GM21390 (cell line): ENCODE measurements at regions not wholly inside any gene's neighbourhood (a gene's known extent, or its start where the extent isn't known, plus 50 kb on each side); places are given as distances from the start of the nearest gene placed in this dataset.

Experiments used
- ATAC-seq: cut with Tn5 transposase; IDR thresholded peaks from one replicate; pipeline ENCODE4 v1.9.1; 2021; ENCODE audit not compliant: unreplicated experiment

GRCh38 chr1:175865041-175865766 lies 121.8 kb upstream of the TNR start:
- ATAC-seq, result no peak

GRCh38 chr1:175864625-175865024 lies 121.2 kb upstream of the TNR start:
- ATAC-seq, result no peak

DNA sequence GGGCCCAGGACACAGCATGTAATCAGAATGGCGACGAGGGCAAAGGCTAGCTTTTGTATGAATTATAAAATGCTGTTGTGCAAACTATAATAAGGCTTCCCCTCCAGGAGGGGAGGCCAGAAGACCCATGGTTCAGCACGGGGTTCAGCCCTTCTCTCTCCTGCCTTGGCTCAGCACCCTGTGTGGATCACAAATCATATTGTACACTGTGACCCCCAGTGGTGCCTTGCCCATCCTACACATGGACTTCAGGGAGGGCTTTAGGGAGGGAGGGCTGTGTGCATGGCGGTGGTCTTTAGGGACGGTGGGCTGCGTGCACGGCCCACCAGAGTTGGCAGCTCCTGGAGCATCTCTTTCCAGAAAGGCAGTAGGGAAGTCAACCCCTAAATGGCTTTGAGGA lies 120.8 kb upstream of the TNR start:
- ATAC-seq, result no peak

GRCh38 chr1:175863299-175864050 lies 120.1 kb upstream of the TNR start:
- no peak for ATAC-seq

GRCh38 chr1:175862408-175862807 lies 119.0 kb upstream of the TNR start:
- no peak for ATAC-seq

GRCh38 chr1:175861626-175862367 lies 118.4 kb upstream of the TNR start:
- no peak for ATAC-seq

GRCh38 chr1:175857756-175858155 lies 114.4 kb upstream of the TNR start:
- ATAC-seq, result no peak

- ATAC-seq, result no peak
Measured at GRCh38 chr1:175853681-175854080, 110.3 kb upstream of the TNR start.

- no peak for ATAC-seq
Measured at GRCh38 chr1:175851749-175852148, 108.4 kb upstream of the TNR start.

GRCh38 chr1:175848329-175848728 lies 104.9 kb upstream of the TNR start:
- no peak for ATAC-seq

- ATAC-seq, result no peak
Measured at GRCh38 chr1:175845985-175846384, 102.6 kb upstream of the TNR start.

GRCh38 chr1:175845338-175845737 lies 101.9 kb upstream of the TNR start:
- ATAC-seq, result no peak

DNA sequence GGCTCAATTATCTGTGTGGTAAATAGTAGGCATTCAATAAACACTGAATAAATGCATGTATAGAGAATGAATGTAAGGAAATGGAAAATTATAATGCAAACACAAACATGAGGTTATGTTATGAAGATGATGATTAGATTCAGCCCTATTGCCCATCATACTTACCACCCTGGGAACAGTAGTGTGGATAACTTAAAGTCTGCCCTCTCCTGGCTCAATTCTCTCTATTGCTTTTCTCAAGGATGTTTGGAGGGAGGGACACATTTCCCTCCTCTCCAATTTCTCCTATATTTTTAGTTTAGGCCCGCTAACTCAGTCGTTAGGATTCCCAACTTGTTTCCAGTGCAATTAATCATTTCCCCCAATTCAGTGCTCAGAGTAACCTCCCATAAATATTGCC lies 101.5 kb upstream of the TNR start:
- ATAC-seq, result no peak

DNA sequence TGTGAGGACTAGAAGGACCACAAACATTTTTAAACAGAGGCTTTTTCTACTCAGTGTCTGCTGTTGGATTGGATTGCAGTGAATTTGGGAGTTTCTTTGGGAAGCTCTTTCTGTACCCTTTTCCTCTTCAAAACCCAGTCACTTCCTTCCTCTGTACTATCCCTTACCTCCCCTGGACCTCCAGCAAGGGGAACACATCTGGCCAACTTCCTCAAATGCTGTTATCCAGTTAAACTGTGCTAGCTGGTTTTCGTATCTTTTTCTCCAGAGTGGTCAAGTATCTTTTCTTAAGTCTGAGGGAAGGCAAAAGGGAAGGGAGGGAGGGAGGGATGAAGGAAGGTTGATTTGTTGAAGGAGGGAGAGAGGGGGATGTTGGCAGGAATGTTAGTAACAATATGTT lies 99.2 kb upstream of the TNR start:
- ATAC-seq, result no peak

DNA sequence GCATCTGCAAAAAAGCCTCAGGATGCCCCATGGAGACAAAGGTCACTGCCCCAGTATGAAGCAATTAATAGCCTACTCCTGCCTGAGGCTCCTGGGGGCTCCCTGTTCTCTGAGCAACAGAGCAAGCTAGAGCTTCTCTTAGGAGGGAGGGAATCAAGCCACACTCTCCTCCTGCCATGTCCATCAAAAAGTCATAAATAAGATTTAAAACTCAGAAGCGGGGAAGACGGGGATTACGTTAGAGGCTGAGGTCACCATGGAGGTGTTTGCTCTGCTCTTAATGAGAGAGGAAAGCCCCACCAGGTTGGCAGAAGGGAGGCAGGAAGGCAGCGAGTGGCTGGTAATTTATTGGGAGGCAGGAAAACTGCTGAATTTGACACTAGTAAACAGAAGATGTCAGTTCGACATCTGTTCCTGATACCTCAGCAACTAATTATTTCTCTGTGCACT lies 98.4 kb upstream of the TNR start:
- no peak for ATAC-seq

- ATAC-seq, result no peak
Measured at GRCh38 chr1:175840787-175841186, 97.4 kb upstream of the TNR start.

DNA sequence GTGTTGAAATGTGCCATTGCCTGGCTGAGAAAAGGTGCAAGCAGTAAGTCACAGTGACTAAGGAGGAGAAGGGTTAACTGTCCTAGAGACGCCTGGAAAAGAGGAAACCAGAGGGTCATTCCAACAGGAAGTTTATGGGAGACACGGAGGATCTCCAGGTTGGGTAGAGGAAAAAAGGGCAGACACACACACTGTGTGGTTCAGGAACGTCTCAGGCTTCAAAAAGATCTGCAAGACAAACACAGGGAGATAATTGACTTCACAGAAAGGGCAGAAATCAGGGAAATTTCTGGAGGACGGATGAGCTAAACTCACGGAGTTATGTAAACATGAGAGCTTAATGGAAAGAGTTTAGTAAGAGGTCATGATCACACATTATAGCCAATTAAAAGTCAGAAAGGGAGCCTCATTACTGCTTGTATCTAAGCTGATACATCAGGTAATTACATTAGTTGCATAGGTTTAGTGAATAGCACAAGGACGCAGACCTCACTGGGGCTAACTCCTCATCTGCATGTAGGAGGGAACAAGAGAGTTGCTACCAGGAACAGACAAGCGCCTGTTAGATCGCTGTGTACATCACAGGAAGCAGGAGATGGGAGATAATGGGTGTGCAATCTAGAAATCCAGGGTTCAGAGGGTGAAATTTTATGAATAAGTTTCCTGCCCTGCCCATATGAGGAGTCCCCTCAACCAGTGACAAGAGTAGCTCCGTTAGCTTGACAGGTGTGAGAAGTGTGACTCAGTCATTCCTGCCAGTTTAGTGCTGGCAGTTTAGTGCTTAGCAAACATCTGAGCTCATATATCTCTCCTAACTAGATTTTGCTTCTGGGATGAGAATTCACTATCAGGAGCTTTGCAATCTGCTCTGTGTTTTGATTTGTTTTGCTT lies 96.6 kb upstream of the TNR start:
- ATAC-seq, result no peak

DNA sequence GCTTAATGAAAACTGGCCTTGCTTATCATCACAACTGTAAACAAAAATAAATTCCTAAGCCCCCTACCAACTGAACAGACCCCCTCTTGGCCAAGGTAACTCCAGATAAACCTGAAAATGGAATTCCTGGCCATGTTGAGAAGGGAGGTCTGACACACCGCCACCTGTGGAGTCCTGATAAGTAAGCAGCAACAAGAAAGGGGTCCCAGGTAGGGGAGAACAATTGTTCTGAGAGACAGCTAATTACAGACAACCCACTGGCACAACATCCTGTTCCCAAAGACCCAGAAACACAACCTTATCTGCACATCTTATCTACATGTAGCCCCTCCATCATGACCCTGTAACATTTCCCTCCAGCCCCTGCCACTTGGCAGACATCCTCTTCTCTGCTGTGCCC lies 91.2 kb upstream of the TNR start:
- ATAC-seq, result no peak

DNA sequence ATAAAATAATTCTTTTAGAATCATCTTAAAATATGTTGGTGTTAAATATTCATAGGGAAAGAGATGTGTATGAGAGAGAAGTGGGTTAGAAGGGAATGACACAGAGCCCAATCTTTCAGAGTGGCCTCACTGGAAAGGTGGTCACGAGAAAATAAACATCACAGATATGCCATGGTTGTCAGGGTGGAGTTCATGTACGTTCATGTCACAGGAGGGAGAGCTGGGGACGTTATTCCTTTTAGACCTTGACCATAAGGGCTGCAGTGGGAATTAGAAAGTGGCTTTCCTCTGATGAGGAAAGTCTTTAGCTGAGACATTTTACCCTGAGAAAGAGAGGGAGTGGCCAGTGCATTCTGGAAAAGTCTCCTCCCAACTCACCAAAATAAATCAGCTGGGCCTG lies 90.6 kb upstream of the TNR start:
- no peak for ATAC-seq

DNA sequence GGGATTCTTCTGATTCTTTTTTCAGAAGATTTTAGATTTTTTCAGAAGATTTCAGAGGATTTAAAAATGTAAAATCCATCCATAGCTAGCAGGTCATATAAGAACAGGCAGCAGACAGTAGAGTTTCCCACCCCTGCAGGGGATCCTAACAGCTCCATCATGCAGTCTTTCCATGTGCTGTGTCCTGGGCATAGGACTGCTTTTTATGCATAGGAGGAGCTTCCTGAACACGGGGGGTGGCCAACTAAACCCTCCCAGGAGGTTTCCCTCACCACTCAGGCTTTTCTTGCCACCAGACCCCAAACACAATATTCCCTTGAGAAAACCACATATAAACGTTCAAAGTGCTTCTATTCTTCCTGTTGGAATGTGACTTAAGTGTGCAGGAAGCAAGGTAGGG lies 90.1 kb upstream of the TNR start:
- no peak for ATAC-seq

GRCh38 chr1:175830500-175830899 lies 87.1 kb upstream of the TNR start:
- ATAC-seq, result no peak
